Sigmoid colon (tissue), 6 donors: ENCODE measurements at regions not wholly inside any gene's neighbourhood (a gene's known extent, or its start where the extent isn't known, plus 50 kb on each side); places are given as distances from the start of the nearest gene placed in this dataset.

Experiments used
- DNase-seq: peaks from one replicate; pipeline ENCODE4 v3.0.0-alpha.2; 2019
- H3K27ac ChIP-seq, 4 donors: fragments of 200-600 bp; sonication (generic); one replicate each; pipeline ENCODE4 v1.5.1; 2016 to 2019; ENCODE audit warnings: mild to moderate bottlenecking in 1 of 4
- H3K27me3 ChIP-seq, 3 donors: fragments of 200-600 bp; sonication (generic); one replicate each; pipeline ENCODE4 v1.5.1; 2019; ENCODE audit warnings: mild to moderate bottlenecking in 1 of 3
- H3K36me3 ChIP-seq, 4 donors: fragments of 200-600 bp; sonication (generic); one replicate each; pipeline ENCODE4 v1.5.1; 2016 to 2019
- H3K4me1 ChIP-seq, 4 donors: fragments of 200-600 bp; sonication (generic); one replicate each; pipeline ENCODE4 v1.5.1; 2017 to 2019
- H3K4me3 ChIP-seq, 4 donors: fragments of 200-600 bp; sonication (generic); one replicate each; pipeline ENCODE4 v1.5.1; 2017 to 2019; ENCODE audit warnings: mild to moderate bottlenecking in 2 of 4, moderate library complexity in 1 of 4
- H3K9me3 ChIP-seq, 4 donors: fragments of 200-600 bp in 3 of 4; sonication (generic) in 3 of 4; one replicate each; pipeline versions ENCODE4 v1.5.1 to v1.6.1; 2013 to 2019
- EP300 ChIP-seq, 4 donors: sonication (generic); formaldehyde crosslinking; IDR thresholded peaks; one replicate each; pipeline ENCODE4 v1.6.1; 2017; ENCODE audit warnings: antibody characterized with exemption in 4 of 4
- POLR2A ChIP-seq, 2 donors: fragments of 450-650 bp; IDR thresholded peaks; one replicate each; pipeline ENCODE4 v1.6.1; 2016; ENCODE audit warnings: antibody characterized with exemption in 2 of 2, mild to moderate bottlenecking in 2 of 2, moderate library complexity in 2 of 2
- POLR2AphosphoS5 ChIP-seq, 4 donors: sonication (generic); formaldehyde crosslinking; IDR thresholded peaks; one replicate each; pipeline ENCODE4 v1.6.1; 2017; ENCODE audit warnings: antibody characterized with exemption in 4 of 4
- WGBS, 2 donors: extraction: QIAGEN DNeasy Blood & Tissue Kit; methylation state at CpG; one replicate each; pipeline ENCODE4 v1.1.7; 2013; 5-methylcytosine and 5-hydroxymethylcytosine counted together
- intact Hi-C: fragments of 100-400 bp; cut with DNase I; formaldehyde crosslinking; loops from one replicate; pipeline ENCODE4 v1.15.1; 2023
- TF ChIP-seq, protein P1 (sequence below), 4 experiments: fragments of 450-650 bp in 3 of 4; fragments of 200-600 bp in 1 of 4; IDR thresholded peaks; one replicate each; pipeline ENCODE4 v1.5.1; 2016 to 2019; ENCODE audit warnings: antibody characterized with exemption in 4 of 4, mild to moderate bottlenecking in 3 of 4, moderate library complexity in 2 of 4
- donor health status: healthy with polysubstance abuse.
- donor health status: healthy.

- WGBS, 2 donors: 20 to 27% methylated on average over 2 of the region's 2 CpGs
- DNase-seq: no peak
- Histone ChIP-seq H3K4me1 (no peaks in the 10 kb centered on the region), H3K27me3 (no peaks in the 10 kb centered on the region), H3K9me3 (no peaks in the 10 kb centered on the region), H3K27ac (no peak overlapping the region), H3K36me3 (no peaks in the 10 kb centered on the region), H3K4me3 (no peak overlapping the region)
- intact Hi-C loops: no loop called here
- TF ChIP-seq, protein P1, sequence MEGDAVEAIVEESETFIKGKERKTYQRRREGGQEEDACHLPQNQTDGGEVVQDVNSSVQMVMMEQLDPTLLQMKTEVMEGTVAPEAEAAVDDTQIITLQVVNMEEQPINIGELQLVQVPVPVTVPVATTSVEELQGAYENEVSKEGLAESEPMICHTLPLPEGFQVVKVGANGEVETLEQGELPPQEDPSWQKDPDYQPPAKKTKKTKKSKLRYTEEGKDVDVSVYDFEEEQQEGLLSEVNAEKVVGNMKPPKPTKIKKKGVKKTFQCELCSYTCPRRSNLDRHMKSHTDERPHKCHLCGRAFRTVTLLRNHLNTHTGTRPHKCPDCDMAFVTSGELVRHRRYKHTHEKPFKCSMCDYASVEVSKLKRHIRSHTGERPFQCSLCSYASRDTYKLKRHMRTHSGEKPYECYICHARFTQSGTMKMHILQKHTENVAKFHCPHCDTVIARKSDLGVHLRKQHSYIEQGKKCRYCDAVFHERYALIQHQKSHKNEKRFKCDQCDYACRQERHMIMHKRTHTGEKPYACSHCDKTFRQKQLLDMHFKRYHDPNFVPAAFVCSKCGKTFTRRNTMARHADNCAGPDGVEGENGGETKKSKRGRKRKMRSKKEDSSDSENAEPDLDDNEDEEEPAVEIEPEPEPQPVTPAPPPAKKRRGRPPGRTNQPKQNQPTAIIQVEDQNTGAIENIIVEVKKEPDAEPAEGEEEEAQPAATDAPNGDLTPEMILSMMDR (IDR thresholded peaks at IDR 0.05): no peak
- no peak for TF ChIP-seq POLR2A (IDR thresholded peaks at IDR 0.05)
Measured at GRCh38 chr3:137409584-137409983, 354.5 kb upstream of the SOX14 start.

DNA sequence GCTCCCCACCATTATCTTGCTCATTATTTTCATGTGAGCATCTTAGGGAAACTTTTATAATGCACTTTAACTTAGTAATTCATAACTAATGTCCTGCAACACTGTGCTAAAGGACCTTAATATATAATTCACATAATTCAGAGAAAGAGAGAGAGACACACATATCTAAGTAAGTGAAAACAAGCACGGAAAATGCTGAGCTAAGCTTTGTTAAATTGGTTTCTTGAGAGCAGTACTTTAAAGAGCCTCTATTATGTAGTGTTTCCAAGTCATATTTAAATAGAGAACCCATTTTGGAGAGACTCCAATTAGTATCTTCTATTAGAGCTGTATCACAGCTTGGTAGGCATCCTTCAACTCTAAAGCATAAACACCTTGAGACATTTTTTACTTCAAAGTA lies 354.1 kb upstream of the SOX14 start:
- TF ChIP-seq EP300 (IDR thresholded peaks at IDR 0.05) (no peak), POLR2AphosphoS5 (IDR thresholded peaks at IDR 0.05) (no peak), POLR2A (IDR thresholded peaks at IDR 0.05) (no peak)
- TF ChIP-seq, protein P1 (IDR thresholded peaks at IDR 0.05): no peak
- H3K36me3 ChIP-seq: no peaks in the 10 kb centered on the region
- no peaks in the 10 kb centered on the region for H3K4me1 ChIP-seq
- no peak for DNase-seq
- intact Hi-C loops: no loop called here
- H3K4me3 ChIP-seq: no peak overlapping the region
- H3K27me3 ChIP-seq: no peaks in the 10 kb centered on the region
- WGBS, 2 donors: 80 to 84% methylated on average over 1 of the region's 1 CpG
- no peak overlapping the region for H3K27ac ChIP-seq
- H3K9me3 ChIP-seq: no peaks in the 10 kb centered on the region

- Histone ChIP-seq H3K4me1 (no peaks in the 10 kb centered on the region), H3K9me3 (peaks cover 0 to 3% (median 0%) of the 10 kb centered on the region in 4 donors), H3K4me3 (no peak overlapping the region), H3K27me3 (no peaks in the 10 kb centered on the region), H3K36me3 (no peaks in the 10 kb centered on the region), H3K27ac (no peak overlapping the region)
- 83 to 88% methylated on average over 4 of the region's 4 CpGs for WGBS, 2 donors
- no peak for DNase-seq
- TF ChIP-seq EP300 (IDR thresholded peaks at IDR 0.05): no peak
- TF ChIP-seq, protein P1 (IDR thresholded peaks at IDR 0.05): no peak
- TF ChIP-seq POLR2A (IDR thresholded peaks at IDR 0.05): no peak
- no peak for TF ChIP-seq POLR2AphosphoS5 (IDR thresholded peaks at IDR 0.05)
- intact Hi-C loops: no loop called here
Measured at GRCh38 chr3:137420198-137420995, 343.7 kb upstream of the SOX14 start.

- intact Hi-C loops: no loop called here
- Histone ChIP-seq H3K9me3 (no peaks in the 10 kb centered on the region), H3K27ac (no peak overlapping the region), H3K4me1 (no peaks in the 10 kb centered on the region), H3K4me3 (no peak overlapping the region), H3K36me3 (no peaks in the 10 kb centered on the region), H3K27me3 (no peaks in the 10 kb centered on the region)
- DNase-seq: no peak
- TF ChIP-seq POLR2AphosphoS5 (IDR thresholded peaks at IDR 0.05) (no peak), POLR2A (IDR thresholded peaks at IDR 0.05) (no peak), EP300 (IDR thresholded peaks at IDR 0.05) (no peak)
- TF ChIP-seq, protein P1 (IDR thresholded peaks at IDR 0.05): no peak
Measured at GRCh38 chr3:137438561-137438960, 325.6 kb upstream of the SOX14 start.

DNA sequence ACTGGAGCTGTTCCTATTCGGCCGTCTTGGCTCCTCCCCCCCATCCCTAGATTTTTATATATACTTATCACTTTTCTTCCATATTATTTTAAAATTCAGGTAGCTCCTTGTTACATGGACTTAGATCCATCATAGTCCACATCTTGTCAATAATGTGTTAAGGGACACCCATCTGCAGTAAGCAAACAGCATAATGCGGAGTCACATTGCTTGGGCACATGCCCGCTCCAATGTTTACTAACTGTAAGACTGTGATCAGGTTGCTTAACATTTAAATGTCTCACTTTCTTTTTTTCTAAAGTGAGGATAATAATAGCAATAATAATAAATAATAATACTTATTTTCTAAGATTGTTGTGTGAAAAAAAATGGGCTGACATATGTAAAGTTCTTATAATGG lies 303.2 kb upstream of the SOX14 start:
- no peak for DNase-seq
- Histone ChIP-seq H3K4me3 (no peak overlapping the region), H3K36me3 (no peaks in the 10 kb centered on the region), H3K4me1 (no peaks in the 10 kb centered on the region), H3K27me3 (no peaks in the 10 kb centered on the region), H3K9me3 (no peaks in the 10 kb centered on the region), H3K27ac (no peak overlapping the region)
- intact Hi-C loops: loop anchor here (10.0 kb wide), 1 partner anchor 144 kb away; no protein-coding TSS in a partner anchor
- 91 to 93% methylated on average over 4 of the region's 4 CpGs for WGBS, 2 donors
- TF ChIP-seq, protein P1 (IDR thresholded peaks at IDR 0.05): no peak
- TF ChIP-seq EP300 (IDR thresholded peaks at IDR 0.05) (no peak), POLR2A (IDR thresholded peaks at IDR 0.05) (no peak), POLR2AphosphoS5 (IDR thresholded peaks at IDR 0.05) (no peak)
